Left renal cortex interstitium (tissue), 4 donors: ENCODE measurements at regions not wholly inside any gene's neighbourhood (a gene's known extent, or its start where the extent isn't known, plus 50 kb on each side); places are given as distances from the start of the nearest gene placed in this dataset.
"Not testable (repeated sequence)": the region's sequence is repeated elsewhere in the genome, so short reads cannot be mapped to it uniquely, and the experiment has no call there.

Experiments used
- DNase-seq, 4 donors: peaks; one replicate each; pipeline ENCODE4 v3.0.0-alpha.2; 2013; ENCODE audit warnings: low read depth in 4 of 4, low spot score in 2 of 4, missing footprints in 1 of 4

DNA sequence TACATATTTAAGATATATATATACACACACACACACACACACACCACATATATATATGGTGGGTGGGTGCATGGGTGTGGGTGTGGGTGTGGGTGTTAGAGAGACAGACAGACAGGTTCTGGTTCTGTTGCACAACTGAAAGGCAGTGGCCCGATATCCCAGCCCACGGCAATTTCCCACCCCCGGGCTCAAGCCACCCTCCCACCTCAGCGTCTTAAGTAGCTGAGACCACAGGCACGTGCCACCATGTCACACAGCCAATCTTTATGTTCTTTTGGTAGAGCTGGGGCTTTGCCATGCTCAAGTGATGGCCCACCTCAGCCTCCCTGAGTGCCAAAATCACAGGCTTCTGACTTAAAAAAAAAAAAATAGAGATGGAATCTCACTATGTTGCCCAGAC, 417.8 kb upstream of the FOXG1 start:
- DNase-seq = no peak

DNA sequence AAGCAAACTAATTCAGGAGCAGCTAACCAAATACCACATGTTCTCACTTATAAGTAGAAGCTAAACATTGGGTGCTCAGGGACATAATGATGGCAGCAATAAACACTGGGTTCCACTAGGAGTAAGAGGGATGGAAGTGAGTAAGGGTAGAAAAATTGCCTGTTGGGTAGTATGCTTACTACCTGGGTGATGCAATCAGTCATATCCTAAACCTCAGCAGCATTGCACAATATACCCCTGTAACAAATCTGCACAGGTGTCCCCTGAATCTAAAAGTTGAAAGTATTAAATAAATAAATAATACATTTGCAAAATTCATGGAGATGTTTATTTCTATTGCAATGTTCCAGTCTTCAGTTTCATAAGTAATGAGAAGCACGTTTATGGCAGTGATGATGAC, 409.8 kb upstream of the FOXG1 start:
- DNase-seq = no peak

- DNase-seq = no peak
Observed at GRCh38 chr14:28361486-28361885, 405.1 kb upstream of the FOXG1 start.

- no peak for DNase-seq
Observed at GRCh38 chr14:28365510-28365909, 401.1 kb upstream of the FOXG1 start.

- DNase-seq = no peak
Observed at GRCh38 chr14:28373721-28374120, 392.9 kb upstream of the FOXG1 start.

DNA sequence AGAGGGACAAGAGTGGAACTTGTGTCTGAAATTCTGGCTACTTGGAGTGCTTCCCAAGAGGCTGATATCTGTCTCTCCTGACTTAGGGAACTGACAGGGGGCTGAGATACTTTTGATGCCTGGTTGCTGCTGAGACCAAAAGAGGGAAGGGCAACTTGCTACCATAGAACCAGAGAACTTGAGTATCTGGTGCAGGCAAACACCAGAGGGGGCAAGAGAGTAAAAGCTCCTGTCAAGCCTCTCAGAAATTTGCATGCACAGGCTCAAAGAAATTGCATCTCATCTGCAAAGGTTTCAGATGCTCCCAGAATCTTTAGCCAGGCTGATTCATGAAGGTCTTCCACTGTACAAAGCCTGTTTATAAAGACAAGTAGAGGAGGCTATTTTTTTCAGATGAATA, 391.3 kb upstream of the FOXG1 start:
- DNase-seq = peak in 1 of 4 donors; percentile 0

DNA sequence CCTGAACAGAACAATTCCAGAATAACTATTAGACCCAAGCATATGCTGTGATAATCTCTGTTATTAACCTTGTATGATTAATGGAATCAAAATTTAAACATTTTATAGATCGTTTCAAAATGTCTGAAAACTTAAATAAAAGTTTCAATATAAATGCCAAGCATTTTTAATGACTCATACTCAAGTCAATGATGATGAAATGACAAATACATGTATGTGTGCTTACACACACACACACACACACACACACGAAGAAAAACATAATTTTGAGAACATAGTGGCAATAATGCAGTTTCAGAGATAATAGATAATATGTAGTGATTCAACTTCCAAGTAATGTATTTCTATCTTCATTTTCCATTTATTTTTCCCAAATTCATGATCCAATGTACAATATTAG, 384.9 kb upstream of the FOXG1 start:
- no peak for DNase-seq

DNA sequence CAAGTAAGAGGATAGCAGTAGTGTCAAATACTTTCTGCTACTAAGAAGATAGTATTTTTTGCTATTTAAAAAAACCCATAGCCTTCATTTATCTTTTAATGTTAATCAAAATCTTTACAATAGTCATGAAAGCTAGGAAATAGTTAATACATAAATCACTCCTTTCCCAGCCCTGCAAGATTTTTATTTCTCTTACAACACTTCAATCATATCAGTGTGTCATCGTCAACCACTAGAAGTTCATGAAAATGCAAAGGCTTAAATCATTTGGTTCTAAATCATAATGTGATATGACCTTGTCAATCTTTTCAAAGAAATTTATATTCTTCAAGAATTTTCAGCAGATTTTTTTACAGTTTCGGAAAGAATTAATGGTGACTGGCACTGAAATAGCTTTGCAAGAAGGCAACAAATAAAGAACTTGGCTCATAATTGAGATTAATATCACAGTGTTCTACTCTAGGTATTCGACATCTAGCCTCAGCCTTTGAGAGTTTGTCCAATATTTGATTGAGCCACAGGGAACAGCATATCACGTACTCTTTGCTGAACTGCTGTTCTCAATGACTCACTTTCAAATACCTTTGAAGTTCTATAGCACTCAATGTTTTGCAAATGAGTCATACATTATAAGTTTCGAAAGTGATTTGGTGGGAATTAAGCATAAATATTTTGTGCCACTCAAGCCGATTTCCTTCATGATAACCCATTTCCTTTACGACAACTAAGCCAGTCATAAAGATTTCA, 384.0 kb upstream of the FOXG1 start:
- no peak for DNase-seq

DNA sequence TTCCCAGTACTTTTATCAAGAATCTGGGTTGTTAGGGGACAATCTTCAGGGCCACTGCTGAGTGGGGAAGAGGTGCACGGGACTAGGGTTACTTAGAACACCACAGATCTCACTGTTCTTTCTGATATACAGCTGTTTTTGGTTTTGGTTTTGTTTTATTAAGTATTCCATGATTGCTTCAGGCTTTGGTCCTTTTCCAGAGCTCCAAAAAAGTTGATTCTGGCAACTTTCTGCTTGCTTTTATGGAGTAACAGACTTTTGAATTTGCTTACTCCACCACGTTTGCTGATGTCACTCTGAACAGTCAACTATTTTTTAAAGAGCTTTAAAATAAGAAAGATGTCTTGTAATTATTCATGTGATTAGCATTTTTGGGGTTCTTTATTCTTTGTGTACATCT, 368.1 kb upstream of the FOXG1 start:
- no peak for DNase-seq

GRCh38 chr14:28401705-28402104, 364.9 kb upstream of the FOXG1 start:
- not testable (repeated sequence) for DNase-seq

DNA sequence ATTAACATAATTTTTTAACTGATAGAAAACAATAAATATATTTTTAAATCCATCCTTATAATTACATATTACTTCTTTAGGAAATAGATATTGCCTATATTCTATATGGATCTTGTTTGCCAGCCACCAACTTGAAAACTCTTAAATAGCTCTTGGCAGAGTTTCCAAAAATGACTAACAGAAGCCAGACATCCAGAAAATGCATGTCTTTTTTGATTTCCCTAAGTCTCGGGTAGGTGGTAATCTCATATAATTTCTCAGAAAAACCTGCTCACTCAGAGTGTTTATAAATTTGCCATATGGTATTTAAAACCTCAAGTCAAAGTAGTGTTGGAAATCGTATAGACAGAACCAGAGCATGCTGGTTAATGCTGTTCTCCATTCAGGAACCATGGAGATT, 360.4 kb upstream of the FOXG1 start:
- no peak for DNase-seq

DNA sequence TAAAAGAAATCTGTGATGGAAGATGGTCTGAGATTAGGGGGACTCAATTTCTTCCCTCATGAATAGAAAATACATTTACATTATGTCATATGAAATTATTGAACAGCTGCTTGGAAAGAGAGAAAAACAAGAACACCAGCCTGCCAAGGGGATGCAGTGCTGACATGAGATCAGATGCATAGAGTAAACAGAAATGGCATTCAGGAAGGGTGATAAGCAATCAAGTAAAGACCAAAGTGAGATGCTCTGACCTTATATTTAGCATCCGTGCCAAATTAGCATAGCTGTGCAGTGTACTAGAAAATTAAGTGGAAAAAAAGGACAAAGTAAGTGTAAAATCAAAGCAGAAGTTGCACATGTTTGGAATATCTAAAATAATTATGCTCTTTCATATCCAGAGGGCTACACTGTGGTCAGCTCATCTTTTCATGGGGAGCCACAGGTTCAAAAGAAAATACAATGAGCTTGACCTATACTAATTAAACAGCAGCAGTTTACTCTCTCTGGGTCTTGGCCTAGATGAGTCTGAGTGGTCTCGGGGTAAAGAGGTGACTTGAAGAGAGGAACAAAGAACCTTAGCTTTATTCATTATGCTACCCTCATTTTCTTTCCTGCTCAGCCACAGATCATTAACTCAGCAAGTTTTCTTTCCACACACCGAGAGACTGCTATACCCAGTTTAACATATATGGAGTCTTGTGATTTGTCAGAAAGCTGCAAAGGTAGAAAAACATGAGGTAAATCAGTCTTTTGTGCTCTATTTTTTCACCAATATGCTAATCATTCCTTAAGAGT, 359.4 kb upstream of the FOXG1 start:
- peak in 2 of 4 donors; percentile 9 to 12 for DNase-seq

DNA sequence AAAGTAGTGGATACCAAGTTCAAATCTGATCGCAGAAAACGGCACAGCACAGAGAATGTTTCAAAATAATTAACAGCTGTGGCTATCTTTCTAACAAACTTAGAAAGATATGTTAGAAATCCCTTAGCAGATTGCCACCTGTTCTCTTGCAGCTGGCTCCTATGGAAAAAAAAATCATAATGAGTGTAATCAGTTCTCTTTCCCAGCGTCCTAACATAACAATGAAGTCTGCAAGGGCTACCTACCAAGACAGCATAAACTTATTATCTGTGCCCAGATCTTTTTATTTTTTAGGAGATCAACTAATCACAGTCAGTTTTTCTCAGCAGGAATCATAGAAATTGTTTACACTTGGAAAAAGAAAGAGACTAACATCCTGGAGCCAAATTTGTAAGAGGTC, 358.6 kb upstream of the FOXG1 start:
- DNase-seq = no peak

GRCh38 chr14:28412077-28412476, 354.5 kb upstream of the FOXG1 start:
- DNase-seq = no peak

- DNase-seq = no peak
Observed at GRCh38 chr14:28426960-28427359, 339.6 kb upstream of the FOXG1 start.

GRCh38 chr14:28436821-28437220, 329.8 kb upstream of the FOXG1 start:
- DNase-seq = no peak

- DNase-seq = no peak
Observed at GRCh38 chr14:28461389-28461788, 305.2 kb upstream of the FOXG1 start.

DNA sequence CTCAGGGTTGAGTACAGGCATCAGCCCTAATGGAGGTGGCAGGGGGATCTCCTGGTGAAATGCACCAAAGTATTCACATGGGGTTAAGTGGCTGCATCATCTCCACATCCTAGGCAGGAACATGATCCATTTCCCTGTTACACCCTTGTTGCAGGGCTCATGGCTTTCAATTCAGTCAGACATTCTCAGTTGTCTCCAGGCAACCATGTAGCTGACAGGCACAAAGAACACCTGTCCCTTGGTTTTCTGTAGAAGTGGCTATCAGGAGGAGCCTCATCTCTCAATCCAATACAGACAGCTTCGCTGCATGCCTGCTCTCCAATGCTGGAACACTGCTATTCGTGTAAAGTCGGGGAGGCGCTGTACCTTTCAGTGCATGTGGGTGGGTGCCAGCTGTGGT, 299.0 kb upstream of the FOXG1 start:
- DNase-seq = no peak

- DNase-seq = no peak
Observed at GRCh38 chr14:28468191-28469151, 298.1 kb upstream of the FOXG1 start.

DNA sequence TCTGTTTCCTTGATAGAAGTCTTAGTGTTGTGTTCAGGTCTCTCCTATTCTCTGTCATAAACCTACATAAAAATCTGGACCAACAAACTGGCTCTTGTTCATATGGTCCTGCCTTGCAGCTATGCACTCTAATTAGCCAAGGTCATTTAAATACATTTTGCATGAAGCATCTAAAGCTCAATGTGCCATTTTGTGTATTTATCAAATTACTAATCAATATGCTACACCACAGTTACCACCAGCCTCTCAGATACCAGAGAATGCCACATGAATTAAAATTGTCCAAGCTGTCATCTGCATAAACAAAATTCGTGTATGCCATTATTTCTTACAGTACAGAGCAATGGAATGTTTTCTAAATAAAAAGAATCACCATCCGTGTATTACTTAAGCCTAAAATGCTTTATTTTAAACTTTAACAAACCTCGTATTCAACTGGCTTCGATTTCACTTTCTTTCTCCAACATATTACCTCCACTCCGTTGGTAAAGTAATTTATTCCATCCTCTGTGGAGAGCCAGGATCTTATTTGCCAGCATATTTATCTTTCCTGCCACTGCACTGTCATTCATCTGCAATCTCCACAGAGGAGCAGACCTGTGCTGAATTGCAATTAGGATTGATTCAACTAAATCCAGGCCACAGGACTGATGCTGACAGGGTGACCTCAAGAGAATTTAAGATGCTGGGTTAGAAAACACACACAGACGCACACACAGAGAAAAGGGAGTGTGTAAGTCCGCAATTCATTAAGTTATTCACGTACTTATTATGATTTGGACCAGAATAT, 284.1 kb upstream of the FOXG1 start:
- DNase-seq = no peak
